H1 (cell line): ENCODE measurements at regions not wholly inside any gene's neighbourhood (a gene's known extent, or its start where the extent isn't known, plus 50 kb on each side); places are given as distances from the start of the nearest gene placed in this dataset.

Source experiments
- CTCF ChIA-PET: fragments of 300-600 bp; sonication (Branson Sonifier 250); formaldehyde crosslinking; loops from one replicate; lab custom pipeline; 2021; ENCODE audit not compliant: partially characterized antibody; lab: Charles Lee
- POLR2A ChIA-PET: fragments of 300-600 bp; sonication (Branson Sonifier 250); formaldehyde crosslinking; loops from one replicate; lab custom pipeline; 2021; ENCODE audit warnings: inconsistent platforms; ENCODE audit not compliant: partially characterized antibody; lab: Charles Lee
- DNase-seq, 2 experiments: peaks; one replicate each; pipeline versions ENCODE4 v3.0.0 to v3.0.0-alpha.2; 2010 to 2022; ENCODE audit warnings: low spot score in 2 of 2, low read depth in 1 of 2, mixed read lengths in 1 of 2
- FAIRE-seq: peaks from 2 replicates; lab custom pipeline; 2011; peaks lifted over from hg19 to GRCh38; lab: Jason Lieb, UNC
- H2AFZ ChIP-seq: 2 replicates; pipeline ENCODE4 v1.8.1; 2012; ENCODE audit warnings: low read length, inconsistent platforms
- H2AK5ac ChIP-seq: 2 replicates; pipeline ENCODE4 v1.6.1; 2013; ENCODE audit warnings: low read depth, low read length
- H2BK120ac ChIP-seq: replicated peaks from 2 replicates; pipeline ENCODE3; 2013; ENCODE audit warnings: low read depth, low read length, inconsistent platforms
- H2BK12ac ChIP-seq: 2 replicates; pipeline ENCODE4 v1.6.1; 2013; ENCODE audit warnings: low read depth, low read length
- H2BK15ac ChIP-seq: 2 replicates; pipeline ENCODE4 v1.6.1; 2013; ENCODE audit warnings: low read length
- H2BK20ac ChIP-seq: 2 replicates; pipeline ENCODE4 v1.6.1; 2013; ENCODE audit warnings: low read length
- H2BK5ac ChIP-seq: 2 replicates; pipeline ENCODE4 v1.6.1; 2013; ENCODE audit warnings: low read depth, low read length
- H3K14ac ChIP-seq: 2 replicates; pipeline ENCODE4 v1.6.1; 2013; ENCODE audit warnings: inconsistent platforms; ENCODE audit not compliant: insufficient read length
- H3K18ac ChIP-seq: 2 replicates; pipeline ENCODE4 v1.6.1; 2013; ENCODE audit warnings: low read length; ENCODE audit errors: extremely low read depth
- H3K23ac ChIP-seq: 2 replicates; pipeline ENCODE4 v1.6.1; 2013; ENCODE audit warnings: inconsistent platforms; ENCODE audit not compliant: insufficient read length
- H3K23me2 ChIP-seq: 2 replicates; pipeline ENCODE4 v1.6.1; 2013; ENCODE audit warnings: low read depth, low read length
- H3K27ac ChIP-seq: 2 replicates; pipeline ENCODE4 v1.6.1; 2011; ENCODE audit warnings: low read depth, low read length, inconsistent platforms
- H3K27me3 ChIP-seq, 4 experiments: replicated peaks in 1 of 4; 1 replicate in 1 of 4; 2 replicates in 3 of 4; pipeline versions ENCODE4 v1.6.1 to v1.8.1; 2011 to 2013; ENCODE audit warnings: low read length in 3 of 4, mild to moderate bottlenecking in 3 of 4, inconsistent platforms in 2 of 4, mixed read lengths in 2 of 4, moderate library complexity in 1 of 4; ENCODE audit not compliant: control insufficient read depth in 3 of 4, insufficient read depth in 3 of 4; ENCODE audit errors: extremely low read depth in 1 of 4
- H3K36me3 ChIP-seq, 4 experiments: 2 replicates each; pipeline versions ENCODE4 v1.6.1 to v1.8.1; 2011 to 2013; ENCODE audit warnings: mild to moderate bottlenecking in 4 of 4, low read length in 3 of 4, moderate library complexity in 2 of 4, control low read depth in 1 of 4, inconsistent platforms in 1 of 4; ENCODE audit not compliant: insufficient read depth in 4 of 4, control insufficient read depth in 2 of 4
- H3K4ac ChIP-seq: replicated peaks from 2 replicates; pipeline ENCODE3; 2013; ENCODE audit warnings: low read length, low read depth, mixed read lengths, inconsistent platforms; ENCODE audit not compliant: insufficient read length
- H3K4me1 ChIP-seq, 4 experiments: replicated peaks in 1 of 4; 1 replicate in 1 of 4; 2 replicates in 3 of 4; pipeline versions ENCODE4 v1.6.1 to v1.8.1; 2011 to 2013; ENCODE audit warnings: low read length in 3 of 4, inconsistent platforms in 2 of 4, mixed read lengths in 1 of 4; ENCODE audit not compliant: insufficient read depth in 4 of 4, control insufficient read depth in 3 of 4
- H3K4me2 ChIP-seq, 2 experiments: 2 replicates each; pipeline versions ENCODE4 v1.6.1 to v1.8.1; 2011 to 2013; ENCODE audit warnings: low read depth in 2 of 2, low read length in 2 of 2, control low read depth in 1 of 2, inconsistent platforms in 1 of 2, mild to moderate bottlenecking in 1 of 2; ENCODE audit not compliant: insufficient read depth in 1 of 2
- H3K4me3 ChIP-seq, 4 experiments: fragments of 200-600, 300-600 bp in 1 of 4; sonication (generic), shearing (Covaris generic), sonication (Bioruptor Twin) in 1 of 4; 2 replicates each; pipeline versions ENCODE4 v1.5.1 to v1.8.1; 2011 to 2016; ENCODE audit warnings: low read length in 4 of 4, low read depth in 3 of 4, control low read depth in 2 of 4, inconsistent platforms in 2 of 4, mild to moderate bottlenecking in 2 of 4, mixed read lengths in 1 of 4, moderate library complexity in 1 of 4; ENCODE audit not compliant: insufficient read depth in 2 of 4; ENCODE audit errors: extremely low read depth in 1 of 4
- H3K56ac ChIP-seq: replicated peaks from 2 replicates; pipeline ENCODE3; 2013; ENCODE audit warnings: low read depth, mild to moderate bottlenecking, mixed read lengths, low read length, inconsistent platforms; ENCODE audit not compliant: insufficient read length
- H3K79me1 ChIP-seq: 2 replicates; pipeline ENCODE4 v1.6.1; 2013; ENCODE audit warnings: low read depth, low read length, control low read depth
- H3K79me2 ChIP-seq, 2 experiments: 2 replicates each; pipeline versions ENCODE4 v1.6.1 to v1.8.1; 2012 to 2013; ENCODE audit warnings: low read length in 2 of 2, mild to moderate bottlenecking in 2 of 2, inconsistent platforms in 1 of 2; ENCODE audit not compliant: insufficient read depth in 2 of 2, control insufficient read depth in 1 of 2
- H3K9ac ChIP-seq, 4 experiments: replicated peaks in 1 of 4; 1 replicate in 1 of 4; 2 replicates in 3 of 4; pipeline versions ENCODE4 v1.6.1 to v1.8.1; 2011 to 2013; ENCODE audit warnings: low read depth in 3 of 4, low read length in 3 of 4, control low read depth in 2 of 4, mild to moderate bottlenecking in 2 of 4, moderate library complexity in 2 of 4, inconsistent platforms in 1 of 4; ENCODE audit errors: extremely low read depth in 1 of 4
- H3K9me3 ChIP-seq, 2 experiments: 2 replicates each; pipeline versions ENCODE4 v1.6.1 to v1.8.1; 2012 to 2013; ENCODE audit warnings: mild to moderate bottlenecking in 2 of 2, moderate library complexity in 2 of 2, control low read depth in 1 of 2, inconsistent platforms in 1 of 2, low read depth in 1 of 2, low read length in 1 of 2, mixed read lengths in 1 of 2; ENCODE audit not compliant: insufficient read depth in 2 of 2
- H4K20me1 ChIP-seq, 2 experiments: replicated peaks in 1 of 2; 2 replicates each; pipeline versions ENCODE3 to v1.8.1; 2011 to 2013; ENCODE audit warnings: inconsistent platforms in 2 of 2, low read length in 2 of 2, mild to moderate bottlenecking in 1 of 2; ENCODE audit not compliant: insufficient read depth in 2 of 2, control insufficient read depth in 1 of 2
- H4K5ac ChIP-seq: 2 replicates; pipeline ENCODE4 v1.6.1; 2013; ENCODE audit warnings: low read length, low read depth, mixed read lengths, inconsistent platforms; ENCODE audit not compliant: insufficient read length
- H4K8ac ChIP-seq: 2 replicates; pipeline ENCODE4 v1.8.0; 2013; ENCODE audit warnings: mild to moderate bottlenecking, moderate library complexity, low read length, inconsistent platforms; ENCODE audit not compliant: insufficient read depth; ENCODE audit errors: extremely low read depth
- H4K91ac ChIP-seq: replicated peaks from 2 replicates; pipeline ENCODE3; 2013; ENCODE audit warnings: low read length, mixed read lengths, inconsistent platforms; ENCODE audit not compliant: insufficient read length
- CTCF ChIP-seq, 3 experiments: IDR thresholded peaks; 1 replicate in 2 of 3; 2 replicates in 1 of 3; pipeline versions ENCODE4 v1.5.1 to v1.6.1; 2011; ENCODE audit warnings: low read length in 3 of 3, mild to moderate bottlenecking in 3 of 3, inconsistent platforms in 2 of 3, low read depth in 1 of 3, moderate library complexity in 1 of 3; ENCODE audit not compliant: insufficient read depth in 1 of 3; ENCODE audit errors: control extremely low read depth in 1 of 3
- EGR1 ChIP-seq: IDR thresholded peaks from 2 replicates; pipeline ENCODE4 v1.6.1; 2011; ENCODE audit warnings: low read depth, low read length, borderline replicate concordance
- HDAC2 ChIP-seq, 2 experiments: fragments of 300-600 bp in 1 of 2; sonication (generic) in 1 of 2; IDR thresholded peaks; 2 replicates each; pipeline ENCODE4 v1.6.1; 2011 to 2012; ENCODE audit warnings: low read depth in 2 of 2, low read length in 2 of 2, mild to moderate bottlenecking in 2 of 2, moderate library complexity in 2 of 2, borderline replicate concordance in 1 of 2, inconsistent platforms in 1 of 2
- TEAD4 ChIP-seq: IDR thresholded peaks from 2 replicates; pipeline ENCODE4 v1.6.1; 2012; ENCODE audit warnings: low read depth, low read length, inconsistent platforms, mixed read lengths
- WGBS, 2 experiments: shearing (Covaris generic) in 1 of 2; methylation state at CpG; one replicate each; pipeline versions ENCODE4 v1.1.6 to v1.1.7; 2013 to 2015; ENCODE audit warnings: low lambda C conversion rate in 2 of 2, mixed read lengths in 2 of 2, inconsistent platforms in 1 of 2, low coverage in 1 of 2, missing lambda C conversion rate in 1 of 2; ENCODE audit not compliant: insufficient replicate concordance in 2 of 2, insufficient coverage in 1 of 2, insufficient read length in 1 of 2; ENCODE audit errors: extremely low coverage in 1 of 2, missing lambda C conversion rate in 1 of 2; 5-methylcytosine and 5-hydroxymethylcytosine counted together

GRCh38 chr14:87076146-87076545 lies 916.8 kb downstream of the GALC start:
- DNase-seq (no peak), FAIRE-seq (no peak)
- Histone ChIP-seq H3K4me1 (no peaks in the 10 kb centered on the region; a peak in 2 of 7 replicates), H3K18ac (no peak overlapping the region), H2BK120ac (no peak overlapping the region), H4K20me1 (no peaks in the 10 kb centered on the region), H3K9ac (no peak overlapping the region), H4K91ac (no peak overlapping the region), H3K79me2 (no peaks in the 10 kb centered on the region), H2BK5ac (no peak overlapping the region), H3K27ac (no peak overlapping the region), H2BK15ac (no peak overlapping the region), H3K36me3 (no peaks in the 10 kb centered on the region), H3K9me3 (no peaks in the 10 kb centered on the region), H3K4ac (no peak overlapping the region), H3K79me1 (no peaks in the 10 kb centered on the region), H3K27me3 (no peaks in the 10 kb centered on the region), H2BK12ac (no peak overlapping the region), H2AFZ (no peak overlapping the region), H3K4me2 (no peak overlapping the region), H3K23me2 (no peaks in the 10 kb centered on the region), H2AK5ac (no peak overlapping the region), H4K8ac (no peak overlapping the region), H3K4me3 (no peak overlapping the region), H3K23ac (no peak overlapping the region), H4K5ac (no peak overlapping the region), H2BK20ac (no peak overlapping the region), H3K56ac (no peak overlapping the region), H3K14ac (no peak overlapping the region)
- 73% methylated on average over 2 of the region's 2 CpGs; no CpG with 5 or more reads in 1 of the 2 experiments for WGBS, 2 experiments
- ChIA-PET CTCF (interaction anchor here (0.9 to 1.2 kb wide), 2 partner anchors 9 to 38 kb away, joined by 3 to 4 read pairs; no protein-coding TSS in a partner anchor), POLR2A (no interaction called here)
- no peak for TF ChIP-seq HDAC2 (IDR thresholded peaks at IDR 0.05; ENCODE audit: borderline replicate concordance in 1 of 2, low read depth in 2 of 2, low read length in 2 of 2)
- peak; percentile 46; the same call in 1 of the 2 replicates for TF ChIP-seq TEAD4
- no peak for TF ChIP-seq CTCF (IDR thresholded peaks at IDR 0.05; ENCODE audit: control extremely low read depth in 1 of 3, insufficient read depth in 1 of 3, low read depth in 1 of 3, low read length in 3 of 3)
- TF ChIP-seq EGR1 = no peak
